Astrocyte (in vitro differentiated cells and primary cell): ENCODE measurements at regions not wholly inside any gene's neighbourhood (a gene's known extent, or its start where the extent isn't known, plus 50 kb on each side); places are given as distances from the start of the nearest gene placed in this dataset.
"Not testable (repeated sequence)": the region's sequence is repeated elsewhere in the genome, so short reads cannot be mapped to it uniquely, and the experiment has no call there.

ENCODE experiments used
- DNase-seq: peaks from one replicate; pipeline ENCODE4 v3.0.0-alpha.2; 2010; ENCODE audit warnings: low read depth
- FAIRE-seq: peaks from 2 replicates; lab custom pipeline; 2011; peaks lifted over from hg19 to GRCh38; lab: Jason Lieb, UNC
- H2AFZ ChIP-seq: 2 replicates; pipeline ENCODE4 v1.6.0; 2012; ENCODE audit warnings: low read depth, low read length, inconsistent platforms
- H3K27ac ChIP-seq: 2 replicates; pipeline ENCODE4 v1.5.1; 2011; ENCODE audit warnings: low read depth, low read length, inconsistent platforms
- H3K27me3 ChIP-seq: 2 replicates; pipeline ENCODE4 v1.6.0; 2011; ENCODE audit warnings: low read length, inconsistent platforms; ENCODE audit not compliant: insufficient read depth
- H3K36me3 ChIP-seq: 2 replicates; pipeline ENCODE4 v1.5.1; 2011; ENCODE audit warnings: low read length, inconsistent platforms; ENCODE audit not compliant: insufficient read depth
- H3K4me1 ChIP-seq: 2 replicates; pipeline ENCODE4 v1.5.1; 2011; ENCODE audit warnings: low read length, inconsistent platforms; ENCODE audit not compliant: insufficient read depth
- H3K4me2 ChIP-seq: 2 replicates; pipeline ENCODE4 v1.6.0; 2012; ENCODE audit warnings: low read length, inconsistent platforms
- H3K4me3 ChIP-seq: 2 replicates; pipeline ENCODE4 v1.5.1; 2011; ENCODE audit warnings: low read depth, mild to moderate bottlenecking, low read length, inconsistent platforms; ENCODE audit not compliant: insufficient read depth
- H3K79me2 ChIP-seq: 2 replicates; pipeline ENCODE4 v1.6.0; 2012; ENCODE audit warnings: mild to moderate bottlenecking, low read length, inconsistent platforms; ENCODE audit not compliant: insufficient read depth
- H3K9ac ChIP-seq: 2 replicates; pipeline ENCODE4 v1.6.0; 2012; ENCODE audit warnings: mild to moderate bottlenecking, low read length, inconsistent platforms
- H3K9me3 ChIP-seq: 2 replicates; pipeline ENCODE4 v1.5.1; 2012; ENCODE audit warnings: low read depth, mild to moderate bottlenecking, low read length, inconsistent platforms; ENCODE audit not compliant: insufficient read depth
- H4K20me1 ChIP-seq: 2 replicates; pipeline ENCODE4 v1.6.0; 2012; ENCODE audit warnings: low read length, inconsistent platforms; ENCODE audit not compliant: insufficient read depth
- H3K27ac Mint-ChIP-seq: one replicate; pipeline ENCODE4 v1.8.0; 2021; ENCODE audit warnings: mild to moderate bottlenecking, mixed read lengths; ENCODE audit not compliant: unreplicated experiment
- H3K27me3 Mint-ChIP-seq: one replicate; pipeline ENCODE4 v1.8.0; 2021; ENCODE audit warnings: low read depth, mixed read lengths; ENCODE audit not compliant: unreplicated experiment
- H3K36me3 Mint-ChIP-seq: one replicate; pipeline ENCODE4 v1.8.0; 2021; ENCODE audit warnings: low read depth, mixed read lengths; ENCODE audit not compliant: unreplicated experiment
- H3K4me1 Mint-ChIP-seq: one replicate; pipeline ENCODE4 v1.8.0; 2021; ENCODE audit warnings: low read depth, mixed read lengths; ENCODE audit not compliant: unreplicated experiment
- H3K4me3 Mint-ChIP-seq: one replicate; pipeline ENCODE4 v1.8.0; 2021; ENCODE audit warnings: mild to moderate bottlenecking, moderate library complexity, mixed read lengths; ENCODE audit not compliant: unreplicated experiment
- H3K9me3 Mint-ChIP-seq: one replicate; pipeline ENCODE4 v1.8.0; 2021; ENCODE audit warnings: mild to moderate bottlenecking, mixed read lengths; ENCODE audit not compliant: unreplicated experiment
- CTCF ChIP-seq: IDR thresholded peaks from 2 replicates; pipeline ENCODE4 v1.5.1; 2011; ENCODE audit warnings: low read depth, mild to moderate bottlenecking, inconsistent platforms, low read length, moderate library complexity; ENCODE audit not compliant: insufficient read depth
- EZH2 ChIP-seq: IDR thresholded peaks from 2 replicates; pipeline ENCODE4 v1.6.1; 2012; ENCODE audit warnings: mild to moderate bottlenecking, low read length, inconsistent platforms; ENCODE audit not compliant: insufficient read depth

GRCh38 chr11:7186190-7186589 lies 65.5 kb upstream of the SYT9 start:
- DNase-seq (no peak), FAIRE-seq (no peak)
- Mint-ChIP-seq H3K4me1 (peaks cover 4% of the 10 kb centered on the region), H3K36me3 (no peaks in the 10 kb centered on the region), H3K27me3 (no peaks in the 10 kb centered on the region), H3K27ac (no peak overlapping the region), H3K4me3 (no peak overlapping the region), H3K9me3 (no peaks in the 10 kb centered on the region)
- Histone ChIP-seq H3K27ac (no peak overlapping the region), H3K4me1 (no peaks in the 10 kb centered on the region), H3K9me3 (no peaks in the 10 kb centered on the region), H3K27me3 (no peaks in the 10 kb centered on the region), H3K36me3 (no peaks in the 10 kb centered on the region), H3K9ac (no peak overlapping the region), H4K20me1 (no peaks in the 10 kb centered on the region), H3K79me2 (no peaks in the 10 kb centered on the region), H3K4me2 (no peak overlapping the region), H2AFZ (no peak overlapping the region), H3K4me3 (no peak overlapping the region)
- TF ChIP-seq EZH2 (no peak), CTCF (no peak)

GRCh38 chr11:7186676-7187075 lies 65.0 kb upstream of the SYT9 start:
- Histone ChIP-seq H3K4me3 (no peak overlapping the region), H3K36me3 (no peaks in the 10 kb centered on the region), H2AFZ (no peak overlapping the region), H3K27me3 (no peaks in the 10 kb centered on the region), H3K4me1 (no peaks in the 10 kb centered on the region), H3K4me2 (no peak overlapping the region), H3K27ac (no peak overlapping the region), H4K20me1 (no peaks in the 10 kb centered on the region), H3K9me3 (no peaks in the 10 kb centered on the region), H3K9ac (no peak overlapping the region), H3K79me2 (no peaks in the 10 kb centered on the region)
- no peak for FAIRE-seq
- H3K36me3 Mint-ChIP-seq, result no peaks in the 10 kb centered on the region
- no peaks in the 10 kb centered on the region for H3K27me3 Mint-ChIP-seq
- no peak overlapping the region for H3K4me3 Mint-ChIP-seq
- H3K9me3 Mint-ChIP-seq, result no peaks in the 10 kb centered on the region
- peaks cover 4% of the 10 kb centered on the region for H3K4me1 Mint-ChIP-seq
- no peak for DNase-seq
- no peak overlapping the region for H3K27ac Mint-ChIP-seq
- TF ChIP-seq EZH2, result no peak
- no peak for TF ChIP-seq CTCF

GRCh38 chr11:7192785-7193184 lies 58.9 kb upstream of the SYT9 start:
- FAIRE-seq, result not testable (repeated sequence)

More at GRCh38 chr11:7192785-7193184, 58.9 kb upstream of the SYT9 start:
- not testable (repeated sequence) for H3K27ac Mint-ChIP-seq, H3K4me3 ChIP-seq, H3K4me3 Mint-ChIP-seq, H3K27me3 Mint-ChIP-seq, DNase-seq, H4K20me1 ChIP-seq, H3K27me3 ChIP-seq, H3K79me2 ChIP-seq, H3K4me1 ChIP-seq, H3K36me3 Mint-ChIP-seq, H3K27ac ChIP-seq, H3K4me2 ChIP-seq, H3K9me3 Mint-ChIP-seq, H3K4me1 Mint-ChIP-seq, H2AFZ ChIP-seq, H3K9ac ChIP-seq, H3K36me3 ChIP-seq, H3K9me3 ChIP-seq
